ENCODE measurements at regions not wholly inside any gene's neighbourhood (a gene's known extent, or its start where the extent isn't known, plus 50 kb on each side); places are given as distances from the start of the nearest gene placed in this dataset.

- DNase-seq (ENCODE audit: insufficient read length) (no peak), FAIRE-seq (no peak)
- TF ChIP-seq POLR2AphosphoS5 (IDR thresholded peaks at IDR 0.05; ENCODE audit: low read depth, low read length) (no peak), TAF1 (IDR thresholded peaks at IDR 0.05; ENCODE audit: borderline replicate concordance, low read depth, low read length) (no peak), POLR2A (IDR thresholded peaks at IDR 0.05; ENCODE audit: low read depth, low read length) (no peak)
These were observed 1357.8 kb upstream of the CRIM1 start for GRCh38 chr2:34997779-34998178.

- DNase-seq (ENCODE audit: insufficient read length) = no peak
- no peak for FAIRE-seq
These were observed 1360.4 kb upstream of the CRIM1 start for GRCh38 chr2:34995196-34995595.

GRCh38 chr2:34991508-34992274 is 1363.9 kb upstream of the CRIM1 start:
- FAIRE-seq = no peak
- TF ChIP-seq POLR2AphosphoS5 (IDR thresholded peaks at IDR 0.05; ENCODE audit: low read depth, low read length) = no peak
- DNase-seq (ENCODE audit: insufficient read length) = no peak

More at GRCh38 chr2:34995196-34995595, 1360.4 kb upstream of the CRIM1 start:
- TF ChIP-seq POLR2AphosphoS5 (IDR thresholded peaks at IDR 0.05; ENCODE audit: low read depth, low read length) (no peak), POLR2A (IDR thresholded peaks at IDR 0.05; ENCODE audit: low read depth, low read length) (no peak), TAF1 (IDR thresholded peaks at IDR 0.05; ENCODE audit: borderline replicate concordance, low read depth, low read length) (no peak)

GRCh38 chr2:34985474-34985873 is 1370.1 kb upstream of the CRIM1 start:
- no peak for FAIRE-seq
- TF ChIP-seq POLR2A (IDR thresholded peaks at IDR 0.05; ENCODE audit: low read depth, low read length) (no peak), POLR2AphosphoS5 (IDR thresholded peaks at IDR 0.05; ENCODE audit: low read depth, low read length) (no peak), TAF1 (IDR thresholded peaks at IDR 0.05; ENCODE audit: borderline replicate concordance, low read depth, low read length) (no peak)
- no peak for DNase-seq (ENCODE audit: insufficient read length)

GRCh38 chr2:34980689-34981088 is 1374.9 kb upstream of the CRIM1 start:
- DNase-seq (ENCODE audit: insufficient read length) (no peak), FAIRE-seq (no peak)
- TF ChIP-seq POLR2A (IDR thresholded peaks at IDR 0.05; ENCODE audit: low read depth, low read length) (no peak), TAF1 (IDR thresholded peaks at IDR 0.05; ENCODE audit: borderline replicate concordance, low read depth, low read length) (no peak), POLR2AphosphoS5 (IDR thresholded peaks at IDR 0.05; ENCODE audit: low read depth, low read length) (no peak)

GRCh38 chr2:34979148-34979547 is 1376.4 kb upstream of the CRIM1 start:
- DNase-seq (ENCODE audit: insufficient read length) = no peak
- no peak for TF ChIP-seq TAF1 (IDR thresholded peaks at IDR 0.05; ENCODE audit: borderline replicate concordance, low read depth, low read length)
- no peak for FAIRE-seq

GRCh38 chr2:34961822-34962221 is 1362.7 kb upstream of the FAM98A start:
- FAIRE-seq (no peak), DNase-seq (ENCODE audit: insufficient read length) (no peak)
- no peak for TF ChIP-seq POLR2A (IDR thresholded peaks at IDR 0.05; ENCODE audit: low read depth, low read length)
- TF ChIP-seq TAF1 (IDR thresholded peaks at IDR 0.05; ENCODE audit: borderline replicate concordance, low read depth, low read length) = no peak
- TF ChIP-seq POLR2AphosphoS5 (IDR thresholded peaks at IDR 0.05; ENCODE audit: low read depth, low read length) = no peak

- FAIRE-seq = no peak
- no peak for DNase-seq (ENCODE audit: insufficient read length)
- TF ChIP-seq POLR2AphosphoS5 (IDR thresholded peaks at IDR 0.05; ENCODE audit: low read depth, low read length) (no peak), POLR2A (IDR thresholded peaks at IDR 0.05; ENCODE audit: low read depth, low read length) (no peak), TAF1 (IDR thresholded peaks at IDR 0.05; ENCODE audit: borderline replicate concordance, low read depth, low read length) (no peak)
These were observed 1355.7 kb upstream of the FAM98A start for GRCh38 chr2:34954758-34955157.

- FAIRE-seq (no peak), DNase-seq (ENCODE audit: insufficient read length) (no peak)
- TF ChIP-seq TAF1 (IDR thresholded peaks at IDR 0.05; ENCODE audit: borderline replicate concordance, low read depth, low read length) = no peak
- TF ChIP-seq POLR2A (IDR thresholded peaks at IDR 0.05; ENCODE audit: low read depth, low read length) = no peak
- TF ChIP-seq POLR2AphosphoS5 (IDR thresholded peaks at IDR 0.05; ENCODE audit: low read depth, low read length) = no peak
These were observed 1351.7 kb upstream of the FAM98A start for GRCh38 chr2:34950797-34951196.

GRCh38 chr2:34949316-34949715 is 1350.2 kb upstream of the FAM98A start:
- TF ChIP-seq POLR2AphosphoS5 (IDR thresholded peaks at IDR 0.05; ENCODE audit: low read depth, low read length) = no peak
- TF ChIP-seq TAF1 (IDR thresholded peaks at IDR 0.05; ENCODE audit: borderline replicate concordance, low read depth, low read length) = no peak
- TF ChIP-seq POLR2A (IDR thresholded peaks at IDR 0.05; ENCODE audit: low read depth, low read length) = no peak
- DNase-seq (ENCODE audit: insufficient read length) (no peak), FAIRE-seq (no peak)

GRCh38 chr2:34936089-34936488 is 1337.0 kb upstream of the FAM98A start:
- TF ChIP-seq POLR2A (IDR thresholded peaks at IDR 0.05; ENCODE audit: low read depth, low read length) = no peak
- no peak for TF ChIP-seq TAF1 (IDR thresholded peaks at IDR 0.05; ENCODE audit: borderline replicate concordance, low read depth, low read length)
- TF ChIP-seq POLR2AphosphoS5 (IDR thresholded peaks at IDR 0.05; ENCODE audit: low read depth, low read length) = no peak
- no peak for DNase-seq (ENCODE audit: insufficient read length)
- no peak for FAIRE-seq

- FAIRE-seq (no peak), DNase-seq (ENCODE audit: insufficient read length) (no peak)
- no peak for TF ChIP-seq POLR2A (IDR thresholded peaks at IDR 0.05; ENCODE audit: low read depth, low read length)
- no peak for TF ChIP-seq TAF1 (IDR thresholded peaks at IDR 0.05; ENCODE audit: borderline replicate concordance, low read depth, low read length)
- TF ChIP-seq POLR2AphosphoS5 (IDR thresholded peaks at IDR 0.05; ENCODE audit: low read depth, low read length) = no peak
These were observed 1313.0 kb upstream of the FAM98A start for GRCh38 chr2:34912084-34912483.
